MM.1S (cell line): ENCODE measurements at regions not wholly inside any gene's neighbourhood (a gene's known extent, or its start where the extent isn't known, plus 50 kb on each side); places are given as distances from the start of the nearest gene placed in this dataset.

Experiments
- DNase-seq: peaks from one replicate; pipeline ENCODE4 v3.0.0-alpha.2; 2015
- H2AFZ ChIP-seq: fragments of 300-600 bp; sonication (generic); 2 replicates; pipeline ENCODE4 v1.6.0; 2016; ENCODE audit warnings: antibody characterized with exemption, low read length
- H3F3A ChIP-seq: fragments of 300-600 bp; sonication (generic); 2 replicates; pipeline ENCODE4 v1.6.1; 2016; ENCODE audit warnings: mild to moderate bottlenecking, antibody characterized with exemption, low read length, moderate library complexity, mixed read lengths; ENCODE audit not compliant: insufficient read depth
- H3K27ac ChIP-seq: fragments of 300-600 bp; sonication (generic); 2 replicates; pipeline ENCODE4 v1.5.1; 2016; ENCODE audit warnings: mild to moderate bottlenecking, low read length
- H3K27me3 ChIP-seq: fragments of 300-600 bp; sonication (generic); replicated peaks from 2 replicates; pipeline ENCODE4 v1.6.0; 2016; ENCODE audit warnings: low read length; ENCODE audit not compliant: insufficient read depth
- H3K36me3 ChIP-seq: fragments of 300-600 bp; sonication (generic); replicated peaks from 2 replicates; pipeline ENCODE4 v1.6.1; 2016; ENCODE audit warnings: mild to moderate bottlenecking, low read length, mixed read lengths; ENCODE audit not compliant: insufficient read depth
- H3K4me1 ChIP-seq: fragments of 300-600 bp; sonication (generic); 2 replicates; pipeline ENCODE4 v1.6.1; 2016; ENCODE audit warnings: low read length, mixed read lengths
- H3K4me2 ChIP-seq: fragments of 300-600 bp; sonication (generic); 2 replicates; pipeline ENCODE4 v1.6.0; 2016; ENCODE audit warnings: low read depth, low read length
- H3K4me3 ChIP-seq: fragments of 300-600 bp; sonication (generic); 2 replicates; pipeline ENCODE4 v1.5.1; 2016; ENCODE audit warnings: low read length, mixed read lengths
- H3K79me2 ChIP-seq: fragments of 300-600 bp; sonication (generic); 2 replicates; pipeline ENCODE4 v1.6.1; 2016; ENCODE audit warnings: mixed run types, low read length, mixed read lengths
- H3K9ac ChIP-seq: fragments of 300-600 bp; sonication (generic); 2 replicates; pipeline ENCODE4 v1.6.1; 2016; ENCODE audit warnings: low read length, mixed read lengths
- H3K9me2 ChIP-seq: fragments of 300-600 bp; sonication (generic); replicated peaks from 2 replicates; pipeline ENCODE4 v1.6.1; 2016; ENCODE audit warnings: mild to moderate bottlenecking, low read length, mixed read lengths; ENCODE audit not compliant: insufficient read depth
- H3K9me3 ChIP-seq: fragments of 300-600 bp; sonication (generic); replicated peaks from 2 replicates; pipeline ENCODE4 v1.6.1; 2016; ENCODE audit warnings: mild to moderate bottlenecking, low read length, mixed read lengths; ENCODE audit not compliant: insufficient read depth
- H4K20me1 ChIP-seq: fragments of 300-600 bp; sonication (generic); 2 replicates; pipeline ENCODE4 v1.6.1; 2016; ENCODE audit warnings: mild to moderate bottlenecking, low read length, moderate library complexity, mixed read lengths; ENCODE audit not compliant: insufficient read depth
- CTCF ChIP-seq: fragments of 300-600 bp; sonication (generic); IDR thresholded peaks from 2 replicates; pipeline ENCODE4 v1.5.1; 2016; ENCODE audit warnings: antibody characterized with exemption, low read length, mixed read lengths
- EZH2 ChIP-seq: fragments of 300-600 bp; sonication (generic); optimal IDR thresholded peaks from 2 replicates; pipeline ENCODE3; 2017; ENCODE audit warnings: low read depth, mild to moderate bottlenecking, antibody characterized with exemption, low read length, mixed read lengths
- EZH2phosphoT487 ChIP-seq: fragments of 300-600 bp; sonication (generic); IDR thresholded peaks from 2 replicates; pipeline ENCODE4 v1.6.1; 2018; ENCODE audit warnings: antibody characterized with exemption, low read length

GRCh38 chrX:21167011-21167410, 207.2 kb upstream of the CNKSR2 start:
- TF ChIP-seq EZH2phosphoT487 (no peak), EZH2 (no peak), CTCF (no peak)
- no peak for DNase-seq
- H3K4me3 ChIP-seq: no peak overlapping the region
- H2AFZ ChIP-seq: no peak overlapping the region
- H3K4me2 ChIP-seq: no peak overlapping the region
- H3F3A ChIP-seq: no peaks in the 10 kb centered on the region
- H3K36me3 ChIP-seq: no peaks in the 10 kb centered on the region
- H3K79me2 ChIP-seq: no peaks in the 10 kb centered on the region
- no peaks in the 10 kb centered on the region for H3K9me3 ChIP-seq
- H3K9me2 ChIP-seq: no peaks in the 10 kb centered on the region
- no peaks in the 10 kb centered on the region for H4K20me1 ChIP-seq
- no peak overlapping the region for H3K9ac ChIP-seq
- H3K4me1 ChIP-seq: no peaks in the 10 kb centered on the region
- no peak overlapping the region for H3K27ac ChIP-seq
- H3K27me3 ChIP-seq: no peaks in the 10 kb centered on the region

- Histone ChIP-seq H3K9ac (no peak overlapping the region), H3K4me3 (no peak overlapping the region), H3K9me3 (no peaks in the 10 kb centered on the region), H3K27me3 (no peaks in the 10 kb centered on the region), H3K9me2 (no peaks in the 10 kb centered on the region), H3K79me2 (no peaks in the 10 kb centered on the region), H3K27ac (no peak overlapping the region), H3F3A (no peaks in the 10 kb centered on the region), H3K4me1 (no peaks in the 10 kb centered on the region), H3K4me2 (no peak overlapping the region), H2AFZ (no peak overlapping the region), H3K36me3 (no peaks in the 10 kb centered on the region), H4K20me1 (no peaks in the 10 kb centered on the region)
- no peak for TF ChIP-seq EZH2phosphoT487
- DNase-seq: no peak
These were observed 206.7 kb upstream of the CNKSR2 start for GRCh38 chrX:21167494-21167893.

GRCh38 chrX:21168401-21169160, 205.6 kb upstream of the CNKSR2 start:
- Histone ChIP-seq H3K4me2 (no peak overlapping the region), H3K27me3 (no peaks in the 10 kb centered on the region), H3K4me1 (no peaks in the 10 kb centered on the region), H3K9me3 (no peaks in the 10 kb centered on the region), H3K79me2 (no peaks in the 10 kb centered on the region), H4K20me1 (no peaks in the 10 kb centered on the region), H3K36me3 (no peaks in the 10 kb centered on the region), H3K27ac (no peak overlapping the region), H3K9me2 (no peaks in the 10 kb centered on the region), H2AFZ (no peak overlapping the region), H3K9ac (no peak overlapping the region), H3K4me3 (no peak overlapping the region), H3F3A (no peaks in the 10 kb centered on the region)
- no peak for DNase-seq
- TF ChIP-seq EZH2phosphoT487 (no peak), EZH2 (no peak), CTCF (no peak)

GRCh38 chrX:21171181-21171580, 203.0 kb upstream of the CNKSR2 start:
- no peaks in the 10 kb centered on the region for H3K27me3 ChIP-seq
- no peak overlapping the region for H2AFZ ChIP-seq
- H3K4me3 ChIP-seq: no peak overlapping the region
- no peak for DNase-seq
- no peaks in the 10 kb centered on the region for H3K79me2 ChIP-seq
- no peaks in the 10 kb centered on the region for H3K9me3 ChIP-seq
- H3K4me1 ChIP-seq: no peaks in the 10 kb centered on the region
- no peaks in the 10 kb centered on the region for H4K20me1 ChIP-seq
- H3K36me3 ChIP-seq: no peaks in the 10 kb centered on the region
- H3F3A ChIP-seq: no peaks in the 10 kb centered on the region
- no peak overlapping the region for H3K9ac ChIP-seq
- TF ChIP-seq CTCF: no peak
- TF ChIP-seq EZH2: no peak
- TF ChIP-seq EZH2phosphoT487: no peak
- no peaks in the 10 kb centered on the region for H3K9me2 ChIP-seq
- no peak overlapping the region for H3K4me2 ChIP-seq
- H3K27ac ChIP-seq: no peak overlapping the region
